ENCODE measurements at regions not wholly inside any gene's neighbourhood (a gene's known extent, or its start where the extent isn't known, plus 50 kb on each side); places are given as distances from the start of the nearest gene placed in this dataset.

- POLR2A ChIA-PET (ENCODE audit: unreplicated experiment): no interaction called here
Measured at GRCh38 chr6:163776906-163777686, 362.6 kb downstream of the QKI start.

More at GRCh38 chr6:163776906-163777686, 362.6 kb downstream of the QKI start:
- Histone ChIP-seq H2AK9ac (replicated peaks; ENCODE audit: low read depth, low read length, poor library complexity) (no peak overlapping the region), H4K20me1 (ENCODE audit: insufficient read depth, low read length) (no peaks in the 10 kb centered on the region), H3K36me3 (ENCODE audit: control insufficient read depth, insufficient read depth, low read length) (no peaks in the 10 kb centered on the region), H3K27ac (ENCODE audit: insufficient read depth, low read length) (no peak overlapping the region), H3K14ac (replicated peaks; ENCODE audit: low read depth, low read length) (no peak overlapping the region), H2AFZ (replicated peaks; ENCODE audit: low read length, poor library complexity) (no peak overlapping the region), H2BK5ac (ENCODE audit: low read depth, low read length, poor library complexity, severe bottlenecking) (no peak overlapping the region), H3K79me1 (ENCODE audit: low read depth in 1 of 2, low read length in 2 of 2) (no peaks in the 10 kb centered on the region), H3K4me1 (ENCODE audit: control insufficient read depth, insufficient read depth, low read length) (no peaks in the 10 kb centered on the region), H2BK120ac (ENCODE audit: low read depth, low read length) (no peak overlapping the region), H3K4me2 (ENCODE audit: low read depth, low read length) (no peak overlapping the region), H3K4ac (ENCODE audit: low read depth, low read length) (no peak overlapping the region), H4K8ac (ENCODE audit: low read depth in 2 of 2, low read length in 2 of 2) (no peak overlapping the region), H3K56ac (ENCODE audit: extremely low read depth, insufficient read depth, low read length) (no peak overlapping the region), H3K23ac (ENCODE audit: low read depth, low read length) (no peak overlapping the region), H4K5ac (ENCODE audit: low read depth, low read length) (no peak overlapping the region), H3K27me3 (ENCODE audit: control insufficient read depth, insufficient read depth, low read length) (peaks cover 5% of the 10 kb centered on the region), H3K9ac (ENCODE audit: low read depth, low read length) (no peak overlapping the region), H3K18ac (ENCODE audit: low read depth, low read length) (no peak overlapping the region), H2AK5ac (ENCODE audit: low read depth, low read length) (no peak overlapping the region), H4K91ac (ENCODE audit: insufficient read depth, low read depth, low read length) (no peak overlapping the region), H3K9me3 (ENCODE audit: control insufficient read depth, insufficient read depth, low read length) (no peaks in the 10 kb centered on the region), H3K4me3 (ENCODE audit: insufficient read depth, low read depth, low read length) (no peak overlapping the region), H2BK15ac (ENCODE audit: low read depth, low read length) (no peak overlapping the region), H3K9me1 (ENCODE audit: insufficient read depth, low read length) (no peaks in the 10 kb centered on the region), H2BK20ac (ENCODE audit: low read depth, low read length) (no peak overlapping the region)
- DNase-seq (no peak), ATAC-seq (ENCODE audit: low read depth) (no peak)
- CTCF ChIA-PET: interaction anchor here (0.7 kb wide), 1 partner anchor 161 kb away, joined by 3 read pairs; no protein-coding TSS in a partner anchor
- dilution Hi-C loops (cut with HindIII; ENCODE audit: low sequenced_read_pairs, unreplicated experiment): no loop called here
- intact Hi-C loops (cut with micrococcal nuclease): no loop called here
- in situ Hi-C loops (cut with MboI; ENCODE audit: low sequenced_read_pairs): no loop called here
- no TSS peak for BruUV-seq (replicated peaks)
- no peak for TF ChIP-seq MAZ (IDR thresholded peaks at IDR 0.05; ENCODE audit: borderline replicate concordance, low read depth, low read length)
- no peak for TF ChIP-seq NFE2L2 (IDR thresholded peaks at IDR 0.05; ENCODE audit: low read depth, low read length)
- TF ChIP-seq BHLHE40 (IDR thresholded peaks at IDR 0.05; ENCODE audit: low read depth, low read length): no peak
- no peak for TF ChIP-seq CHD1 (IDR thresholded peaks at IDR 0.05; ENCODE audit: low read depth, low read length)
- TF ChIP-seq RAD21 (IDR thresholded peaks at IDR 0.05; ENCODE audit: low read length): no peak
- TF ChIP-seq CEBPB (IDR thresholded peaks at IDR 0.05; ENCODE audit: low read depth, low read length): no peak
- no peak for TF ChIP-seq FOS (IDR thresholded peaks at IDR 0.05; ENCODE audit: low read depth, low read length)
- TF ChIP-seq, protein P1, sequence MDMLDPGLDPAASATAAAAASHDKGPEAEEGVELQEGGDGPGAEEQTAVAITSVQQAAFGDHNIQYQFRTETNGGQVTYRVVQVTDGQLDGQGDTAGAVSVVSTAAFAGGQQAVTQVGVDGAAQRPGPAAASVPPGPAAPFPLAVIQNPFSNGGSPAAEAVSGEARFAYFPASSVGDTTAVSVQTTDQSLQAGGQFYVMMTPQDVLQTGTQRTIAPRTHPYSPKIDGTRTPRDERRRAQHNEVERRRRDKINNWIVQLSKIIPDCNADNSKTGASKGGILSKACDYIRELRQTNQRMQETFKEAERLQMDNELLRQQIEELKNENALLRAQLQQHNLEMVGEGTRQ (IDR thresholded peaks at IDR 0.05; ENCODE audit: low read depth, low read length): no peak
- no peak for TF ChIP-seq SMC3 (IDR thresholded peaks at IDR 0.05; ENCODE audit: low read depth, low read length)
- no peak for TF ChIP-seq MAFK (IDR thresholded peaks at IDR 0.05; ENCODE audit: low read depth, low read length)
- TF ChIP-seq RCOR1 (IDR thresholded peaks at IDR 0.05; ENCODE audit: insufficient replicate concordance, low read length): no peak
- TF ChIP-seq ELK1 (IDR thresholded peaks at IDR 0.05; ENCODE audit: borderline replicate concordance, low read depth, low read length): no peak
- TF ChIP-seq, protein P2, sequence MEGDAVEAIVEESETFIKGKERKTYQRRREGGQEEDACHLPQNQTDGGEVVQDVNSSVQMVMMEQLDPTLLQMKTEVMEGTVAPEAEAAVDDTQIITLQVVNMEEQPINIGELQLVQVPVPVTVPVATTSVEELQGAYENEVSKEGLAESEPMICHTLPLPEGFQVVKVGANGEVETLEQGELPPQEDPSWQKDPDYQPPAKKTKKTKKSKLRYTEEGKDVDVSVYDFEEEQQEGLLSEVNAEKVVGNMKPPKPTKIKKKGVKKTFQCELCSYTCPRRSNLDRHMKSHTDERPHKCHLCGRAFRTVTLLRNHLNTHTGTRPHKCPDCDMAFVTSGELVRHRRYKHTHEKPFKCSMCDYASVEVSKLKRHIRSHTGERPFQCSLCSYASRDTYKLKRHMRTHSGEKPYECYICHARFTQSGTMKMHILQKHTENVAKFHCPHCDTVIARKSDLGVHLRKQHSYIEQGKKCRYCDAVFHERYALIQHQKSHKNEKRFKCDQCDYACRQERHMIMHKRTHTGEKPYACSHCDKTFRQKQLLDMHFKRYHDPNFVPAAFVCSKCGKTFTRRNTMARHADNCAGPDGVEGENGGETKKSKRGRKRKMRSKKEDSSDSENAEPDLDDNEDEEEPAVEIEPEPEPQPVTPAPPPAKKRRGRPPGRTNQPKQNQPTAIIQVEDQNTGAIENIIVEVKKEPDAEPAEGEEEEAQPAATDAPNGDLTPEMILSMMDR (conservative IDR thresholded peaks at IDR 0.05; ENCODE audit: low read depth, low read length): no peak
- WGBS, 2 experiments (ENCODE audit: extremely low coverage in 2 of 2, insufficient read length in 1 of 2): 67% methylated on average over 1 of the region's 10 CpGs; no CpG with 5 or more reads in 1 of the 2 experiments

All from IMR-90 (cell line).